ENCODE measurements at regions not wholly inside any gene's neighbourhood (a gene's known extent, or its start where the extent isn't known, plus 50 kb on each side); places are given as distances from the start of the nearest gene placed in this dataset.

DNA sequence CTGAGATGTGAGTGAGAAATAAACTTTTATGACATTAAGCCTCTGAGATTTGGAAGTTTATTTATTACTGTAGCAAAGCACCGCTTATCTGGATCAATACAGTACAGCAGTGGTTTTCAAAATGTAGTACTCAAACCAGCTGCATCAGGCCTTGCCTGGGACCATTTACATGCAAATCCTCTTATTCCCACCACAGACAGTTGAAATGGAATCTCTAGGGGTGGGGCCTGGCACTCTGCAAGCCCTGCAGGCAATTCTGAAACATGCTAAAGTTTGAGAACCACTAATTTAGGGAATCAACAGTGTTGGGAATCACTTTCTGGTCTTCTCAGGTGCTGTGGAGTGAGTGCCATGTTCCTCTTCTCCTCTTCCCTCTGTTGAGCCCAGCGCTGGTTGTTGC lies 77.8 kb upstream of the TAMM41 start:
- 0 out of 2 replicates have a peak, but pooled peaks cover 3% of the 10 kb centered on the region for H3K27me3 ChIP-seq (ENCODE audit: control insufficient read depth, low read length)
- no peak overlapping the region for H3K4me2 ChIP-seq (ENCODE audit: low read length)
- H3F3A ChIP-seq (ENCODE audit: control insufficient read depth, insufficient read depth), result no peaks in the 10 kb centered on the region
- H3K27ac ChIP-seq (ENCODE audit: low read depth, low read length), result no peak overlapping the region
- H3K9me2 ChIP-seq (replicated peaks; ENCODE audit: control insufficient read depth, low read length), result no peaks in the 10 kb centered on the region; the same call in 1 of the 2 replicates
- no peaks in the 10 kb centered on the region for H4K20me1 ChIP-seq (ENCODE audit: control insufficient read depth, insufficient read depth, low read depth, low read length)
- H3K36me3 ChIP-seq (ENCODE audit: control insufficient read depth, low read length), result no peaks in the 10 kb centered on the region
- no peaks in the 10 kb centered on the region for H3K79me2 ChIP-seq (ENCODE audit: control insufficient read depth, low read length)
- H3K9me3 ChIP-seq (ENCODE audit: control insufficient read depth, insufficient read depth, low read length), result no peaks in the 10 kb centered on the region
- no peak overlapping the region for H3K4me3 ChIP-seq (ENCODE audit: low read length)
- no peaks in the 10 kb centered on the region for H3K4me1 ChIP-seq (ENCODE audit: control insufficient read depth, low read length)
- TF ChIP-seq, protein P1, sequence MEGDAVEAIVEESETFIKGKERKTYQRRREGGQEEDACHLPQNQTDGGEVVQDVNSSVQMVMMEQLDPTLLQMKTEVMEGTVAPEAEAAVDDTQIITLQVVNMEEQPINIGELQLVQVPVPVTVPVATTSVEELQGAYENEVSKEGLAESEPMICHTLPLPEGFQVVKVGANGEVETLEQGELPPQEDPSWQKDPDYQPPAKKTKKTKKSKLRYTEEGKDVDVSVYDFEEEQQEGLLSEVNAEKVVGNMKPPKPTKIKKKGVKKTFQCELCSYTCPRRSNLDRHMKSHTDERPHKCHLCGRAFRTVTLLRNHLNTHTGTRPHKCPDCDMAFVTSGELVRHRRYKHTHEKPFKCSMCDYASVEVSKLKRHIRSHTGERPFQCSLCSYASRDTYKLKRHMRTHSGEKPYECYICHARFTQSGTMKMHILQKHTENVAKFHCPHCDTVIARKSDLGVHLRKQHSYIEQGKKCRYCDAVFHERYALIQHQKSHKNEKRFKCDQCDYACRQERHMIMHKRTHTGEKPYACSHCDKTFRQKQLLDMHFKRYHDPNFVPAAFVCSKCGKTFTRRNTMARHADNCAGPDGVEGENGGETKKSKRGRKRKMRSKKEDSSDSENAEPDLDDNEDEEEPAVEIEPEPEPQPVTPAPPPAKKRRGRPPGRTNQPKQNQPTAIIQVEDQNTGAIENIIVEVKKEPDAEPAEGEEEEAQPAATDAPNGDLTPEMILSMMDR (IDR thresholded peaks at IDR 0.05; ENCODE audit: low read depth, low read length, poor library complexity, severe bottlenecking), result no peak
- TF ChIP-seq EZH2phosphoT487 (IDR thresholded peaks at IDR 0.05; ENCODE audit: borderline replicate concordance, low read length), result no peak

DNA sequence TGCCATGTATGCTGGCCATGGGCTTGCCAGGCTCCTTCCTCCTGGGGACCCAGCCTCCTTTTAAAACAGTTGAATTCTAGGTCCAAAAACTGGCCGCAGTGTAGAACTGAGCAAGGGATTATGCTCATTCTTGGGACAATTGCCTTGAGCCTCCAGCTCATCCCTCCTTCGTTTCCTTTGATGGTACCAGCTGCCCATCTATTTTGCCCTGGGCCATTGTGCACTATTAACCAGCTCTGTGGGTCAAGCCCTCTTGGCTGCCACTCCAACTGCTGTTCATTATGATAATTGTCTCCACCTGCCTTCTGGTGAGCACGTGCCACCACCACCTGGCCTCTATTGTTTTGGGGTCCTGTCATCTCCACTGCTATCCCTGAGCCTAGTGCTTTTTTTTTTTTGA lies 75.8 kb upstream of the SYN2 start:
- no peaks in the 10 kb centered on the region; the same call in 1 of the 2 replicates for H3K9me2 ChIP-seq (replicated peaks; ENCODE audit: control insufficient read depth, low read length)
- no peak overlapping the region for H3K27ac ChIP-seq (ENCODE audit: low read depth, low read length)
- no peak overlapping the region for H3K4me2 ChIP-seq (ENCODE audit: low read length)
- no peaks in the 10 kb centered on the region for H3F3A ChIP-seq (ENCODE audit: control insufficient read depth, insufficient read depth)
- no peak overlapping the region for H3K4me3 ChIP-seq (ENCODE audit: low read length)
- no peaks in the 10 kb centered on the region for H3K27me3 ChIP-seq (ENCODE audit: control insufficient read depth, low read length)
- H3K36me3 ChIP-seq (ENCODE audit: control insufficient read depth, low read length), result no peaks in the 10 kb centered on the region
- TF ChIP-seq, protein P1 (IDR thresholded peaks at IDR 0.05; ENCODE audit: low read depth, low read length, poor library complexity, severe bottlenecking), result no peak
- no peak for TF ChIP-seq EZH2phosphoT487 (IDR thresholded peaks at IDR 0.05; ENCODE audit: borderline replicate concordance, low read length)
- H3K9me3 ChIP-seq (ENCODE audit: control insufficient read depth, insufficient read depth, low read length), result no peaks in the 10 kb centered on the region
- no peaks in the 10 kb centered on the region for H3K79me2 ChIP-seq (ENCODE audit: control insufficient read depth, low read length)
- H4K20me1 ChIP-seq (ENCODE audit: control insufficient read depth, insufficient read depth, low read depth, low read length), result no peaks in the 10 kb centered on the region
- H3K4me1 ChIP-seq (ENCODE audit: control insufficient read depth, low read length), result no peaks in the 10 kb centered on the region

DNA sequence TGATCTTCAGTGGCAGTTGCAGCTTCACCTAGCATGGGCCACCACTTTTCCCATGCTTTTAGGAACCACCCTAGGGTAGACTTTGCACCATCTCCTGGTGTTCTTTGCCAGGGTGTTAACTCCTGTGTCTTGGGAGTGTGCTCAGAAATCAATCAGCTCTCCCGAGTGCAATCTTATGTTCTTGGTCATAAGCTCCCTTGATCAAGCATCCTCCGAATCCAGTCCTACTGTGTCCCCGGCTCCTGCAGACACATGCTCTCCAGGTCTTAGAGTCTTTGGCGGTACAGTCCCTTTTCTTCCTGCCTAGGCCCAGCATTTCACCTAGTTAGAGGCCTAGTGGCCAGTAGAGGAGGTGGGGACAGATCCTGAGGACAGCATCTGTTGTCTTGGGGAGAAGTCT lies 74.7 kb upstream of the SYN2 start:
- TF ChIP-seq, protein P1 (IDR thresholded peaks at IDR 0.05; ENCODE audit: low read depth, low read length, poor library complexity, severe bottlenecking), result no peak
- TF ChIP-seq EZH2phosphoT487 (IDR thresholded peaks at IDR 0.05; ENCODE audit: borderline replicate concordance, low read length), result no peak
- Histone ChIP-seq H3K27me3 (ENCODE audit: control insufficient read depth, low read length) (no peaks in the 10 kb centered on the region), H3K9me2 (replicated peaks; ENCODE audit: control insufficient read depth, low read length) (no peaks in the 10 kb centered on the region), H3K36me3 (ENCODE audit: control insufficient read depth, low read length) (no peaks in the 10 kb centered on the region), H3K79me2 (ENCODE audit: control insufficient read depth, low read length) (no peaks in the 10 kb centered on the region), H3K27ac (ENCODE audit: low read depth, low read length) (no peak overlapping the region), H3F3A (ENCODE audit: control insufficient read depth, insufficient read depth) (no peaks in the 10 kb centered on the region), H3K4me1 (ENCODE audit: control insufficient read depth, low read length) (no peaks in the 10 kb centered on the region), H4K20me1 (ENCODE audit: control insufficient read depth, insufficient read depth, low read depth, low read length) (no peaks in the 10 kb centered on the region), H3K9me3 (ENCODE audit: control insufficient read depth, insufficient read depth, low read length) (no peaks in the 10 kb centered on the region), H3K4me2 (ENCODE audit: low read length) (no peak overlapping the region), H3K4me3 (ENCODE audit: low read length) (no peak overlapping the region)

DNA sequence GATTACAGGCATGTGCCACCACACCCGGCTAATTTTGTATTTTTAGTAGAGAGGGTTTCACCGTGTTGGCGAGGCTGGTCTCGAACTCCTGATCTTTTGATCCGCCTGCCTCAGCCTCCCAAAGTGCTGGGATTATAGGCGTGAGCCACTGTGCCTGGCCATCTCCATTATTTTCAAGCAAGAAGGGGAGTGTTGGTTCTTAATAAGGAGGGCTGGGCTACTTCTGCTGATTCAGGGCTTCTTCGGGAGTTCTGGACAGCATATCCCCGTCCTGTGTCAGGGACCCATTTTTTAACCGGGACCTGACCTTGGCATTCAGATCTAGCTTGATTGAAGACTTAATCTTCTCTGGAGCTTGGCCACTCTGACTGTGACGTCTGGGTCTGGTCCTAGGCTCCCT lies 74.1 kb upstream of the SYN2 start:
- H3K9me2 ChIP-seq (replicated peaks; ENCODE audit: control insufficient read depth, low read length), result no peaks in the 10 kb centered on the region
- TF ChIP-seq EZH2phosphoT487 (IDR thresholded peaks at IDR 0.05; ENCODE audit: borderline replicate concordance, low read length), result no peak
- TF ChIP-seq, protein P1 (IDR thresholded peaks at IDR 0.05; ENCODE audit: low read depth, low read length, poor library complexity, severe bottlenecking), result no peak
- H4K20me1 ChIP-seq (ENCODE audit: control insufficient read depth, insufficient read depth, low read depth, low read length), result no peaks in the 10 kb centered on the region
- no peaks in the 10 kb centered on the region for H3K27me3 ChIP-seq (ENCODE audit: control insufficient read depth, low read length)
- no peaks in the 10 kb centered on the region for H3K9me3 ChIP-seq (ENCODE audit: control insufficient read depth, insufficient read depth, low read length)
- H3K36me3 ChIP-seq (ENCODE audit: control insufficient read depth, low read length), result no peaks in the 10 kb centered on the region
- H3K4me3 ChIP-seq (ENCODE audit: low read length), result no peak overlapping the region
- no peaks in the 10 kb centered on the region for H3F3A ChIP-seq (ENCODE audit: control insufficient read depth, insufficient read depth)
- no peaks in the 10 kb centered on the region for H3K4me1 ChIP-seq (ENCODE audit: control insufficient read depth, low read length)
- H3K79me2 ChIP-seq (ENCODE audit: control insufficient read depth, low read length), result no peaks in the 10 kb centered on the region
- H3K27ac ChIP-seq (ENCODE audit: low read depth, low read length), result no peak overlapping the region
- no peak overlapping the region for H3K4me2 ChIP-seq (ENCODE audit: low read length)

Data from DOHH2 (cell line).